CD4-positive, alpha-beta T cell (primary cell): ENCODE measurements at regions not wholly inside any gene's neighbourhood (a gene's known extent, or its start where the extent isn't known, plus 50 kb on each side); places are given as distances from the start of the nearest gene placed in this dataset.

Experiments
- ATAC-seq: fragments of 200-7000 bp; cut with Tn5 transposase; one replicate; pipeline ENCODE4 v1.10.0; 2022; ENCODE audit warnings: mild to moderate bottlenecking; ENCODE audit not compliant: poor library complexity
- CTCF ChIA-PET: fragments of 350-600 bp; sonication (Branson Sonifier 250); formaldehyde crosslinking; loops from one replicate; lab custom pipeline; 2021; ENCODE audit warnings: antibody characterized with exemption, inconsistent platforms; lab: Charles Lee
- POLR2A ChIA-PET: fragments of 350-600 bp; sonication (Branson Sonifier 250); formaldehyde crosslinking; loops from one replicate; lab custom pipeline; 2021; ENCODE audit warnings: antibody characterized with exemption, inconsistent platforms; lab: Charles Lee
- DNase-seq, 14 experiments: peaks; one replicate each; pipeline ENCODE4 v3.0.0-alpha.2; 2013 to 2020; ENCODE audit warnings: mixed read lengths in 2 of 14
- H3K27ac ChIP-seq, 2 donors: one replicate each; pipeline versions ENCODE4 v1.5.1 to v1.7.0; 2013; ENCODE audit warnings: low read length in 2 of 2, low read depth in 1 of 2, mild to moderate bottlenecking in 1 of 2
- H3K27me3 ChIP-seq, 2 experiments: 1 replicate in 1 of 2; 2 replicates in 1 of 2; pipeline versions ENCODE4 v1.6.1 to v1.7.0; 2013; ENCODE audit warnings: low read length in 2 of 2, control low read depth in 1 of 2, mild to moderate bottlenecking in 1 of 2, moderate library complexity in 1 of 2; ENCODE audit not compliant: insufficient read depth in 2 of 2, control insufficient read depth in 1 of 2
- H3K36me3 ChIP-seq: one replicate; pipeline ENCODE4 v1.6.1; 2013; ENCODE audit warnings: low read length, control low read depth; ENCODE audit not compliant: insufficient read depth
- H3K4me1 ChIP-seq: one replicate; pipeline ENCODE4 v1.6.1; 2013; ENCODE audit warnings: low read length, control low read depth; ENCODE audit not compliant: insufficient read depth
- H3K4me3 ChIP-seq: one replicate; pipeline ENCODE4 v1.5.1; 2013; ENCODE audit warnings: mild to moderate bottlenecking, low read length, moderate library complexity
- H3K9me3 ChIP-seq, 2 experiments: 1 replicate in 1 of 2; 2 replicates in 1 of 2; pipeline versions ENCODE4 v1.6.1 to v1.7.0; 2013; ENCODE audit warnings: low read length in 2 of 2, mild to moderate bottlenecking in 2 of 2, control low read depth in 1 of 2, moderate library complexity in 1 of 2; ENCODE audit not compliant: control insufficient read depth in 1 of 2, insufficient read depth in 1 of 2
- H3K27ac Mint-ChIP-seq: one replicate; pipeline ENCODE4 v1.8.0; 2020; ENCODE audit warnings: mixed read lengths
- H3K27me3 Mint-ChIP-seq: one replicate; pipeline ENCODE4 v1.8.0; 2021; ENCODE audit warnings: mixed read lengths
- H3K36me3 Mint-ChIP-seq: one replicate; pipeline ENCODE4 v1.8.0; 2021; ENCODE audit warnings: low read depth, mixed read lengths
- H3K4me1 Mint-ChIP-seq: one replicate; pipeline ENCODE4 v1.8.0; 2021; ENCODE audit warnings: low read depth, mixed read lengths
- H3K4me3 Mint-ChIP-seq: one replicate; pipeline ENCODE4 v1.8.0; 2020; ENCODE audit warnings: mild to moderate bottlenecking, mixed read lengths
- H3K9me3 Mint-ChIP-seq: one replicate; pipeline ENCODE4 v1.8.0; 2020; ENCODE audit warnings: mixed read lengths
- CTCF ChIP-seq: fragments of 200-600 bp; IDR thresholded peaks from one replicate; pipeline ENCODE4 v1.8.0; 2022; ENCODE audit warnings: antibody characterized with exemption, mild to moderate bottlenecking
- intact Hi-C, 2 experiments: fragments of 100-400 bp; cut with DNase I in 1 of 2; cut with micrococcal nuclease in 1 of 2; formaldehyde crosslinking; loops; one replicate each; pipeline versions ENCODE4 v1.15.1 to v1.9.0; 2023 to 2025; cut with DNase I, micrococcal nuclease

- TF ChIP-seq CTCF = no peak
- no peaks in the 10 kb centered on the region for H3K36me3 ChIP-seq
- H3K27me3 ChIP-seq = no peaks in the 10 kb centered on the region
- H3K4me1 ChIP-seq = peaks cover 31% of the 10 kb centered on the region
- no peak for DNase-seq
- Mint-ChIP-seq H3K27me3 (no peaks in the 10 kb centered on the region), H3K9me3 (no peaks in the 10 kb centered on the region), H3K27ac (no peak overlapping the region), H3K4me1 (peaks cover 39% of the 10 kb centered on the region), H3K36me3 (no peaks in the 10 kb centered on the region), H3K4me3 (no peak overlapping the region)
- no peaks in the 10 kb centered on the region for H3K9me3 ChIP-seq
- ChIA-PET CTCF (interaction anchor here (1.3 kb wide), 1 partner anchor 247 kb away, joined by 4 read pairs; no protein-coding TSS in a partner anchor), POLR2A (no interaction called here)
- intact Hi-C loops = no loop called here
- no peak for ATAC-seq
- H3K27ac ChIP-seq = no peak overlapping the region
- no peak overlapping the region for H3K4me3 ChIP-seq
Observed at GRCh38 chr4:26077756-26078155, 163.7 kb downstream of the SMIM20 start.

- H3K9me3 Mint-ChIP-seq = no peaks in the 10 kb centered on the region
- ChIA-PET POLR2A (no interaction called here), CTCF (no interaction called here)
- H3K4me1 Mint-ChIP-seq = peaks cover 19% of the 10 kb centered on the region
- Histone ChIP-seq H3K27ac (no peak overlapping the region), H3K27me3 (no peaks in the 10 kb centered on the region), H3K4me3 (no peak overlapping the region), H3K4me1 (peaks cover 18% of the 10 kb centered on the region), H3K9me3 (no peaks in the 10 kb centered on the region), H3K36me3 (no peaks in the 10 kb centered on the region)
- no peak for TF ChIP-seq CTCF
- no peak overlapping the region for H3K27ac Mint-ChIP-seq
- intact Hi-C loops = loop anchor here (10.0 kb wide), 2 partner anchors 236 to 244 kb away; partner anchors contain the start of gene RBPJ (in 1 of the 2)
- DNase-seq = no peak
- no peak overlapping the region for H3K4me3 Mint-ChIP-seq
- H3K36me3 Mint-ChIP-seq = no peaks in the 10 kb centered on the region
- no peak for ATAC-seq
- H3K27me3 Mint-ChIP-seq = peaks cover 7% of the 10 kb centered on the region
Observed at GRCh38 chr4:26080870-26081628, 167.0 kb downstream of the SMIM20 start.

- ATAC-seq = no peak
- Histone ChIP-seq H3K36me3 (no peaks in the 10 kb centered on the region), H3K9me3 (no peaks in the 10 kb centered on the region), H3K4me1 (peaks cover 14% of the 10 kb centered on the region), H3K27me3 (no peaks in the 10 kb centered on the region), H3K27ac (no peak overlapping the region), H3K4me3 (no peak overlapping the region)
- peak in 3 of 14 experiments; percentile 63 to 70 (median 69) for DNase-seq
- H3K4me1 Mint-ChIP-seq = peaks cover 19% of the 10 kb centered on the region
- peak; percentile 79 for TF ChIP-seq CTCF
- CTCF ChIA-PET = interaction anchor here (0.6 to 1.5 kb wide), 7 partner anchors 10 to 249 kb away, joined by 3 to 8 read pairs (median 3); no protein-coding TSS in a partner anchor
- H3K4me3 Mint-ChIP-seq = no peak overlapping the region
- H3K9me3 Mint-ChIP-seq = no peaks in the 10 kb centered on the region
- intact Hi-C loops = loop anchor here (1.0 to 10.0 kb wide), 5 partner anchors 237 to 329 kb away; partner anchors contain the start of gene RBPJ (in 1 of the 2)
- no peaks in the 10 kb centered on the region for H3K36me3 Mint-ChIP-seq
- POLR2A ChIA-PET = interaction anchor here (1.2 to 1.6 kb wide), 3 partner anchors 238 to 327 kb away, joined by 3 to 10 read pairs (median 5); no protein-coding TSS in a partner anchor
- no peak overlapping the region for H3K27ac Mint-ChIP-seq
- H3K27me3 Mint-ChIP-seq = peaks cover 7% of the 10 kb centered on the region
Observed at GRCh38 chr4:26081795-26082498, 167.9 kb downstream of the SMIM20 start.
